GM21423 (cell line): ENCODE measurements at regions not wholly inside any gene's neighbourhood (a gene's known extent, or its start where the extent isn't known, plus 50 kb on each side); places are given as distances from the start of the nearest gene placed in this dataset.
"Not testable (repeated sequence)": the region's sequence is repeated elsewhere in the genome, so short reads cannot be mapped to it uniquely, and the experiment has no call there.

Source experiments
- ATAC-seq: cut with Tn5 transposase; IDR thresholded peaks from one replicate; pipeline ENCODE4 v1.9.1; 2021; ENCODE audit warnings: mild to moderate bottlenecking, moderate library complexity; ENCODE audit not compliant: unreplicated experiment

DNA sequence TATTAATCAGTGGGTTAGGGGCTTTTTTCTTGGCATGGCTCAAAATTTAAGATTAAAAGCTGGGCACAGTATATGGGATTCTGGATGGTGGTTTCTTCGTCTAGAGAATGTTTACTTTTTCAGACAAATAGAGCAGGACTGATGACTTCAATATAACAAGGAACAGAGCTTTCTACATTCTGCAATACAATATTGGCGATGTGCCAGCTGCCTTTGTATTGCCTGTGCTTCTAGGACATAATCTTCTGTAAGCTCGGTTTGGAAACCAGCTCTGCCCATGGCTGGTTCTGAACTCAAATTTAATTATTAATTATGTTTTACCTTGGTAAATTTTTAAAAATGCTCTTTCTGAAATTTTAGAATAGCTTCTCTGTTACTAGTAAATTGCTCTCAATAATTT, 139.1 kb upstream of the TRPC4 start:
- no peak for ATAC-seq

DNA sequence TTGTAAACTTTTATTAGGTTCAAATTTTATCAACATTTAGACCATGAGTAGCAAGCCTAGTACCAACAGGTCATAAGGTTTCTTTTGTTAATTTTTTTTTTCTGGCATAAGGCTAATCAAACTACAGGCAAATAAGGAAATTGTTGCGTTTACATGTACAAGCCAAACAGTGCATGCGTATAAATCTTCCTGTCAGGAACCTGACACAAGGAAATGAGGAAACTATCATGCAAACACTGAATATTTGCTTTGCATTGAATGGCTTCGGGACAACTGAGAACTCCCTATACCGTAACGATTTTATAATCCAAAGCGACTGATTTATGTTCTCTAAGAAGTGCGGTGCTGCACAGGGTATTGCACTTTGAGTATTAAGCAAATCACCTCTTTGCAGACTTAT, 133.0 kb upstream of the TRPC4 start:
- ATAC-seq, result no peak

DNA sequence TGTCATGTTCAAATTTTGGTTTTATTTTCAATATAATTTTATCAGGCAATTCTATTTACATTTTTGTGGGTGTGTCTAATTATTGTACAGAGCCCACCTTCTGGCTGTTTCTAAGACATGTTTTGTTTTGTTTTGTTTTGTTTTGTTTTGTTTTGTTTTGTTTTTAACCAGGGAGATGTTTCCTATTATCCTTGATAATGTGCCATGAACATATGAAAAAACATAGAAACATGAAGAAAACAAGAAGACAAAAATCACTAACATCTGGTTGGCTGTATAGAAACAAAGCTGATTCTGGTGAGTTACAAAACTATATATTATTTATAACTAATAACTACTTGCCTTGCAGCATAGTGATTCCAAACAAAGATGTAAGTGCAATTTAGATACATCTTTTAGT, 128.1 kb upstream of the TRPC4 start:
- no peak for ATAC-seq

DNA sequence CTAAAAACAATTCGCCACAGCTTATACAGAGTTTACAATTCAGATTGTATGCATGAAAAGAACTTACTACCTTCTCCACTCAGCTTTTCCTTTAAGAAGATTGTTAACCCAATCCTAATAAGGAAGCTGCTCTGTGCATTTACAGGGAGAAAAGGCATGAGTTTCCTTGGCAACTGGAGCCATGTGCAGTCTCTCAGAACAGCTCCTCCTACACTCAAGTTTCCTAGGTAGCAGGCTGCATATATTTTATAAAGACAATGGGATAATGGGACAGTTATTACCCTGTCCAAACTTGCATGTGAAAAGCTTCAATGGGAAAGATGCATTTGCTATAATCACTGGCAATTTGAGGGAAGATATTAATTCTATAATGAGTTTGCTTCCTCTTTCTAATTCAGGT, 125.5 kb upstream of the TRPC4 start:
- no peak for ATAC-seq

DNA sequence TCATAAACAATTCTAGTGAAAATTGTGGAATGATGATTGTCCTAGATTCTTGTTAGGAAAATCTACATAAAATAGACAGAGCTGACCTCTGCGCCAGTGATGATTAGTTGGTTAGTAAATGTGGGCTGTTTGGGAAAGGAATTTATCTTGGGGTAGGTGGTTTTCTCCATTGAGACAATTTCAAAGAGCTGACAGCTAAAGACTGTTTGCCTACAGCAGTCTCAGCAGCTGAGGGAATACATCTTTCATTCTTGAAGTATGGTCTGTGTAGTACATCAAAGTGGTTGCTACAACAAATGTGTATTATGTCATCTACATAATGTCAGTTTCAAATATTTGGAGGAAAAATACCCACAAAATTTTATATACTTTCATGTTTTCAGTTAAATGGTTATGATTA, 117.2 kb upstream of the TRPC4 start:
- no peak for ATAC-seq

DNA sequence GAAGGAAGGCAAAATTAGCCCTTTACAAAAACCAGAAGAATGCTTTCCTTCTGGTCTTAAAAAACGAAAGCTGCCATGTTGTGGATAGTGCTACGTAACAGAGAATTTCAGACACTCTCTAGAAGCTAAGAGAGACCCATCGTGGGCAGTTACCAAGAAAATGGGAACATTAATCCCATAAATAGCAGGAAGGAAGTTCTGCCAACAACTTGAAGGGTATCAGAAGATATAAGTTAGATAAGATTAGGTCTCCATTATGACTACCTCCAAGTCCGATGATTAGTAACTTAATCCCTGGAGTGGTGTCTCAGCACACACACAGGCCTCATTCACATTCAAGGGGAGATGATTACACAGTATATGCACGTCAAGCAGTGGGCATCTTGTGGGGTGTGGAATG, 115.7 kb upstream of the TRPC4 start:
- no peak for ATAC-seq

DNA sequence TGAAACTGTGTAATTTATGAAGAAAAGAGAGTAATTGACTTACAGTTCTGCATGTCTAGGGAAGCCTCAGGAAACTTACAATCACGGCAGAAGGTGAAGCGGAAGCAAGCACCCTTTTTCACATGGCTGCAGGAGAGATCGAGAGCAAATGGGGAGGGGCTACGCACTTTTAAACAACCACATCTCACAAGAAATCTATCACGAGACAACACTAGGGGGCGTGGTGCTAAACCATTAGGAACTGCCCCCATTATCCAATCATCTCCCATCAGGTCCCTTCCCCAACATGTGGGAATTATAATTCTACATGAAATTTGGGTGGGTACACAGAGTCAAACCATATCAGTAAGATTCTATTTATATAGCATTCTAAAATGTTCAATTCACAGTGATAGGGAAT, 114.8 kb upstream of the TRPC4 start:
- no peak for ATAC-seq

DNA sequence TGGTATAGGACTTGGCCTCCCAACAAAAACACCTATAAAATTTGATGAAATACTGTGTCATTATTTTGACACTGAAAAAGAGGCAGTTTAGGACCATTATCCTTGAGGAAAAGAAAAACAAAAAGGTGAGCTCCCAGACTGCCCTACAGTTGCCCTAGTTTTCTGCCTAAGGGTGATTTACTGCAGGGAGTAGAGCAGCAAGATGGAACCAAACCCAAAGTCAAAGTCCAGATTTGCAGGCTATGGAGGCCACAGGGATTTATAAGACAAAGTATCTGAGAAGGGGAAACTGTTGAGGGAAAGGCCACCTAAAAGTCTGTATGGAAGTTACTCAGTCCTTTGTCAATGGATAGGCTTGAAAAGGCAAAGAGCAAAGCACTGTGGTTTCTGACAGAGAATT, 112.4 kb upstream of the TRPC4 start:
- ATAC-seq, result no peak

DNA sequence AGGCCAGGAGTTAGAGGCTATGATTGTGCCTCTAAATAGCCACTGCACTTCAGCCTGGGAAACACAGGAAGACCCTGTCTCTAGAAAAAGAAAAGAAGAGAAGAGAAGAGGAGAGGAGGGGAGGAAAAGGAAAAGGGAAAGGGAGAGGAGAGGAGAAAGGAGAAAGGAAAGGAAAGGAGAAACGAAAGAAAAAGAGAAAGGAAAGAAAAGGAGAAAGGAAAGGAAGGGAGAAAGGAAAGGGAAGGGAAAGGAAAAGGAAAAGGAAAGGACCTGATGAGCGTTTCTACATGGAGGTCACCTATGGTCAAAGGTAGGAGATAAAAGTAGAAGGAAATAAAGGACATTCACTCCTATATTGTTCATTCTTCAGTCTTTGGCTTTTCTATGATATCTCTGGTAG, 109.1 kb upstream of the TRPC4 start:
- no peak for ATAC-seq

DNA sequence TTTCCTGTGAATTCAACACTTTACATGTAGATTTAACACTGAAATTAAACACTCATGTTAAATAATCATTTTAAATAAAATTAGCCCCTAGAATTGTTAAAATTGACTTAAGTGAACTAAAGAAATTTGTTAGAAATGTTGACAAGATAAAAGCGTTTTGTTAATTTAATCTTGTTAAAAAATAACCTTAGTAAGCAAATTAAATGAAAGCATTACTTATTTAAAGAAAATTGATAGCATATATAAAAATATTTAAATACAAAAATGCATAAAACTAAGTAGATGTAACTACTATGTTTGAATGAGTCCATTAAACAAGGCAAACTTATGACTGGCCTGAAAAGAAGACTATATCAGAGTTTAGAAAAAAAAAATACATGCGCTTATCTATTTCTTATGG, 99.0 kb upstream of the TRPC4 start:
- no peak for ATAC-seq

DNA sequence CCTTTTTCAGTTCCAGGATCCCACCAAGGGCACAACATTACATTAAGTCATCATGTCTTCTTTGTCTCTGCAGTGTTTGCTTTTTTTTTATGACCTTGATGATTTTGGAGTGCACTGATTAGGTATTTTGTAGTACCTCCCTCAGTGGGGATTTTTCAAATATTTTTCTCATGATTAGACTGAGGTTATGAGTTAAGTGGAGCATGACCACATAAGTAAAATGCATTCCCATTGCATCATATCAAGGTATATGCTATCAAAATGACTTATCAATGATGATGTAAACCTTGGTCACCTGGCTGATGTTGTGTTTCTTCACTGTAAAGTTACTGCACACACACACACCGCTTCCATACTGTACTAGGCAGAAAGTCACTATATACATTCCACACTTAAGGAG, 96.7 kb upstream of the TRPC4 start:
- no peak for ATAC-seq

DNA sequence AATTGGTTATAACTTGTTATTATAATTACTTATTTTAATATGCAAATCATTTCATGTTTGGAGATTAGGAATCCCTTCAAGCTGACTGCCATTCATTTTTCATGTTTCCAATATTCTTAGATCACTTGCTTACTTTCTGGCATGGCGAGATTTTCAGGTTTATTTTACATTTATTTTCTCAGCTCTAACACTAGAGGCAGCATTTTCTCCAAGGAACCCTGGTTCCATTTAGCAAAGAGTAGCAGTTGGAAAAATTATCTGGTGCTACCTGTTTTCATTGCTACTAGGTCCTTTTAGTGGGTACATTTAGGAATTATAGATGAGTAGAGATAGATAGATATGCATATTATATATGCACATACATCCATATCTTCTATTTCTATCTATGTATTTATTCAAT, 90.9 kb upstream of the TRPC4 start:
- ATAC-seq, result no peak

DNA sequence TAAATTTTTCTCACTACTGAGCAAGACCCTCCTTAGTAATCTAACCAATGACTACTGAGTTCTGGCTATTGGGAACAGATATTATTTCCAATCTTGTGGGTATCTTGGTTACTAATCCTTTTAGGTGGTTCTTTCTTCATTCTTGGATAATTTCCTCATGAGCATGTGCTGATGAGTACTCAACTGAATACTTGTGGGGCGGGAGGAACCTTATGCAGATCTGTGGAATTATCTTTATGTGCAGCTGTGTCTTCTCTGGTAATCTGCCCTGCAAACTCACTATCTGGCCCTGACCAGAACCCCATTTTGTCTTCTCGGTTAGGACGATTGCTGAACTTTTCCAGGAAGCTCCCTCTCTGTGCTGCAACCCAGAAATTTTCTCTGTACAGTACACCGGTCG, 89.7 kb upstream of the TRPC4 start:
- ATAC-seq, result no peak

DNA sequence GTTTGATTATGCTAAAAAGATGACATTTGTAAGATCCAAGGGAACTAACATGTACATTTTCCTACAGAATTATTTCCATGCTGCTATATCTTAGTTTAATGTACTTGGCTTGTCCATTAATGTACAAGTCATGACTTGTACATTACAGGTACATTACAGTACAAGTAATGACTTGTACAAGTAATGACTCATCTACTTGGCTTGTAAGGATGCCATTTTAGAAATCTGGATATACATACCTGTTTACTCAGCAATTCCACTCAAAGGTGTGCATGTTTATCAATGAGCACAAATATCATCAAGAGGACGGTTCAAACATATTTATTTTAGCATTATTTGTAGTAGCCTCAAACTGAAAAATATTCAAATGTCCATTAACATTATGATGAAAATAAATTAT, 87.0 kb upstream of the TRPC4 start:
- ATAC-seq, result no peak

DNA sequence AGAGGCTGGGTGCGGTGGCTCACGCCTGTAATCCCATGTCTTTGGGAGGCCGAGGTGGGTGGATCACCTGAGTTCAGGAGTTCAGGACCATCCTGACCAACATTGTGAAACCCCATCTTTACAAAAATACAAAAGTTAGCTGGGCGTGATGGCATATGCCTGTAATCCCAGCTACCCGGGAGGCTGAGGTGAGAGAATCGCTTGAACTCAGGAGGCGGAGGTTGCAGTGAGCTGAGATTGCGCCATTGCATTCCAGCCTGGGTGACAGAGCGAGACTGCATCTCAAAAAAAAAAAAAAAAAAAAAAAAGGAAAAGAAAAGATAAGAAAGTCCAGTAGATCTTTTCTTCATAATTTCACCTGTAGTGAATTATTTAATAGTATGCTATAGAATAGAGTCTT, 85.0 kb upstream of the TRPC4 start:
- not testable (repeated sequence) for ATAC-seq

DNA sequence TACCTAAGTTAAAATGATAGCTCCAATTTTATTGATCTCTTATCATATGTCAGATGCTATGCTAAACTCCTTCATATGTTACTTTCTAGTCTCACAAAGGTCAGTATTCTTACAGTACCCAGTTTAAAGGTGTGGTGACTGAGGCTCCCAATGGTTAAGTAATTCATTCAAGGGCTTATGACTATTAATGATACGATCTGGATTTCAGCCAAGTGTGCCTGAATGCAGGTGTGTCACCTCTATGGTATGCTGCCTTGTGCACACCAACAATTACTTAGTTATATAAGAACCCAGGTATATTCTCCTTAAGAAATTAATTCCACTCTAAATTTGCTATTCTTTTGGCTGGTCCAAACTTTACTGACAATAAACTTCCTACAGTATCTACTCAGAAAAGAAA, 84.6 kb upstream of the TRPC4 start:
- ATAC-seq, result no peak

DNA sequence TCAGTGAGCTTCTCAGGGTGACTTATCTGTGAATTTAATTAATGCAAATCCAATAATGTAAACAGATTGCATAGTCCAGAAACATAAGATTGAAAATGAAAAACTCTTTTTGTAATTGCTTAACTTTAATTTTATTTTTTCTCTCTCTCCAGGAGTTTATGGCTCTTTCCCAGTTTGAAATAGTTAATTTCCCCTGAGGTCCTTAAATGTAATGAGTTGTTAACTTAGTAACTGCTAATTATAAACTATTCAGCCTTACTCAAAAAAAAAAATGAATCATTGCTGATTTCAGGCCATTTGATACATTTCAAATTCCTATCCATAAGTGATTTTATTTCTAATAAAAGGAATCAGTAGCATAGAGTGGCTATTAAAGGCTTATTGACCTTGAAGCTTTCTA, 84.1 kb upstream of the TRPC4 start:
- ATAC-seq, result no peak

DNA sequence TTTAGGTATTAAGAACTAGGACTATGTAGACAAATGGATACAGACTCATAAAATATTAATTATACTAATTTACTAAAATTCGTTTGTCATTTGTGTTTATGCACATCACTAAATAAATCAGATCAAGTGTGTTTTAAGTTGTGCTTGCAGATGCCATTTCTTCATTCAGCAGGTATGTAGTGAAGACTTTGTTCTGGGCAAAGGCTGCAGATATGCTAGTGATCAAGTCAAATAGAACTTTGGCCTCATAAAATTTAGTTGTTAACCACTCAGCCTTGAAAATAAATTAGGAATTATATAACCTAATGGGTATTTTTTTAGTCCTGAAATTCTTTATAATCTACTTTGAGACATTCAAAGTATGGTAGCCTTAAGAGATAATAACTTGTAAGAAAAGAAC, 80.4 kb upstream of the TRPC4 start:
- ATAC-seq, result no peak

DNA sequence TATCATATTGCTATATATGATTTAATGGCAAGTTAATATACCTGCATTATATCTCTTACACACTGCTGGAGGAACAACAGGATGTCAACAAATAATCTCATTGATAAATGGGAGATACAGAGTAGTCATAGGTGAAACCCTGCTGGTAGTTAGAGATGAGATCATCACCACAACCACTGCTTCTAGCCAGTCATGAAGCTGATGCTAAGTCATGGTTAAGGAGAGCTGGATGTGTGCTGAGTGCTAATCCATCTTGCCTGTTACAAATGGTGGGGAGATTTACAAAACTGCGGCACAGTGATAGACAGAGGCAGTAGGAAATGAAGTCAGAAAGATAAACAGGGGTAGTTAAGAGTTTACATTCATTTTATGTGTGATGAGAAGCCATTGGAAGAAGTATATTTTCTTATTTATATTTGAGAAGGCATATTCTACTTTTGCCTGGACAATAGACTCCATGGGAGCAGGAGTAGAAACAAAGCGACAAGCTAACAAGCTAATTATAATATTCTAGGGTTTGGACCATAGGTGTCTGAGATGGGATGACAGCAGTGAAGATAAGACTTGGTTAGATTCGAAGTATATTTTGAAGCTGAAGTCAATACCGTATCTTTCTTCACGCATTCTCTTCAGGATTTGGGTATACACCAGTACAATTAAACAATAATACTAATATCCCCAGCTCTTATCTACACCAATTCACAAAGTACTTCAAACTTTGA, 78.0 kb upstream of the TRPC4 start:
- no peak for ATAC-seq

DNA sequence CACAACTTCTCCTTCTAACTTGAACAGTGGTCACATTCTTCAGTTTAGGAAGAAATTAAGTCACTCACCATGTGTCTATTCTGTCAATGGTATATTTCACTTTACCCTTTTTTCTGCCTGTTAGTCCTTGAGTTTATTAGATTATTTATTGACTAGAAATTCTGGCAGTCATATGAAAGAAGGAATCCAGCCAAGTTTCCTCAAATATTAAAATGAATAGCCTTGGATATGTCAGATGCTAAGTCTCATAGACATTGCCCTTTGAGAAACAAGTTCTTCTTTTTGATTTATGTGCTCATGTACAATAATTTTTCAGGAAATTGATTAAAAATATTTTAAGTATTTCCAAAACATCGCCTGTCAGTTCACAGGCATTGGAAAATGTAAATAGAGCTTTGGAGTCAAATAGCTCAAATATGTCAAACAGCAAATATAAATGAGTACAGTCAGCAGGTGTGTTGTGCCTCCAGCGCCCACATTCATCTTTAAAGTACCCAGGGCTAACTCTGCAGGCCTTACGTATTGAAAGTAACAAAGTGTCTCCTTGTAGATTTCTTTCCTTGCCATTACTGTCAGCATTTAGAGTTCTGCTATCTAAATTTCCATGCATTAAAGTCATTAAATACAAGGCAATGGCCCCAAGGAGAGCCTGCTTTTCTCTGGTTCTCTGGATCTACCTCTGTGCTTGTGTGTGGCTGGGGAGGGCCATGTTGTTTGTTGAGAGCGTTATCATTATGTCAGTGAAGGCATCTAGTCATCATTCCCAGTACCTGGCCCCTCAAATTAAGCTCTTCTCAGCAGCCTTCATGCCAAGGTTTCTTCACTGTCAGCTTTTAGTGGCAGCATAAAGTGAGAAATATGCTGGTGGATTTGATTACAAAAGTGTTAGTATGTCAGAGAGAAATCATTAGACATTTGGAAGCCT, 76.3 kb upstream of the TRPC4 start:
- no peak for ATAC-seq

DNA sequence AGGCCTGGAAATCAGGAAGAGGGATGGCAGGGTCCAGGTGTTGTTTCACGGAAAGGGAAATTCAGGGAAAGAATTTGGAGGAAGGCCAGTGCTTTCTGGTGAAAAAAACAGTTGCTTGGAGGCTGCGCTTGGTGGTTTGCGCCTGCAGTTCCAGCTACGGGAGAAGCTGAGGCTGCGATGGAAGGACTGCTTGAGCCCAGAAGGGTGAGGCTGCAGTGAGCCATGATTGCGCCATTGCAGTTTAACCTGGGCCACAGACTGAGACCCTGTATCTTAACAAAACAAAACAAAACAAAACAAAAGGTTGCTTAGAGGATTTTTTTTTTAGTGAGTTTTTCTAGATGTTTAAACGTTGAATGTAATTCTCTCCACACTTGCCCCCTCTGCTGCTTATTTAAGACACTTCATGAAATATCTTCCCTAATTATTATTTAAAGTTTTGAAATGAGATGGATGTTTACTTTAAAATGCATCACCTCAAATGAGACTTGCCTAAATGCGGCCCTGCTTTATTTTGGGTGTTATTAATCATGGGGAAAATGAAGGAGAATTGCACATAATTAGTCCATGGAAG, 75.4 kb upstream of the TRPC4 start:
- ATAC-seq, result no peak
